ENCODE measurements at regions not wholly inside any gene's neighbourhood (a gene's known extent, or its start where the extent isn't known, plus 50 kb on each side); places are given as distances from the start of the nearest gene placed in this dataset.
"Not testable (repeated sequence)": the region's sequence is repeated elsewhere in the genome, so short reads cannot be mapped to it uniquely, and the experiment has no call there.

- TF ChIP-seq CTCF (IDR thresholded peaks at IDR 0.05; ENCODE audit: control extremely low read depth in 1 of 3, insufficient read depth in 1 of 3, low read depth in 1 of 3, low read length in 3 of 3); POLR2AphosphoS5 (IDR thresholded peaks at IDR 0.05; ENCODE audit: low read depth, low read length); SUZ12 (IDR thresholded peaks at IDR 0.05; ENCODE audit: low read length); POLR2A (IDR thresholded peaks at IDR 0.05; ENCODE audit: control extremely low read depth in 1 of 2, low read depth in 2 of 2, low read length in 2 of 2); ATF2 (IDR thresholded peaks at IDR 0.05; ENCODE audit: low read length); YY1 (IDR thresholded peaks at IDR 0.05; ENCODE audit: low read depth, low read length); JUN (IDR thresholded peaks at IDR 0.05; ENCODE audit: low read depth, low read length): not testable (repeated sequence)
Measured at GRCh38 chr12:131304642-131305041, 350.9 kb downstream of the ADGRD1 start.

Data from H1 (cell line).